ENCODE measurements at regions not wholly inside any gene's neighbourhood (a gene's known extent, or its start where the extent isn't known, plus 50 kb on each side); places are given as distances from the start of the nearest gene placed in this dataset.

DNA sequence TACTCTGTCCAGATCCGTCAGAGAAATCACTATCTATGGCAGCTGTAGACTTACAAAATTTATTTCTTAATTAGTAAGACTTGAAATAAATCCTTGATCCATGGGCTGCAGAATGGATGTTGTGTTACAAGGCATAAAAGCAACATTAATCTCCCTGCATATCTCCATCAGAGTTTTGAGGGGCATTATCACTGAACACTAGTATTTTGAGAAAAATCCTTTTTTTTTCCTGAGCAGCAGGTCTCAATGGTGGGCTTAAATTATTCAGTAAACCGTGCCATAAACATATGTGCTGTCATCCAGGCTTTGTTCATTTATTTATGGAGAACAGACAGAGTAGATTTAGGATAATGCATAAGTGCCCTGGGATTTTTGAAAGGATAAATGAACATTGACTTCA, 457.9 kb upstream of the CTSO start:
- no peak for TF ChIP-seq POLR2AphosphoS5 (IDR thresholded peaks at IDR 0.05; ENCODE audit: borderline replicate concordance, low read depth, low read length)
- no peak for TF ChIP-seq EZH2 (IDR thresholded peaks at IDR 0.05)
- no peak for TF ChIP-seq FOXP2 (optimal IDR thresholded peaks at IDR 0.05; ENCODE audit: control extremely low read depth, extremely low read length, insufficient read depth)
